Effector memory CD8-positive, alpha-beta T cell (primary cell): ENCODE measurements at regions not wholly inside any gene's neighbourhood (a gene's known extent, or its start where the extent isn't known, plus 50 kb on each side); places are given as distances from the start of the nearest gene placed in this dataset.

Source experiments
- ATAC-seq: fragments of 150-1000 bp; cut with Tn5 transposase; replicated peaks from 2 replicates; pipeline ENCODE4 v1.10.0; 2021; ENCODE audit warnings: mild to moderate bottlenecking, moderate library complexity
- DNase-seq, 3 experiments: peaks; one replicate each; pipeline ENCODE4 v3.0.0; 2021
- H3K27ac Mint-ChIP-seq, 2 donors: one replicate each; pipeline ENCODE4 v1.8.0; 2022; ENCODE audit warnings: mild to moderate bottlenecking in 2 of 2, mixed read lengths in 2 of 2, moderate library complexity in 2 of 2
- H3K27me3 Mint-ChIP-seq, 2 donors: one replicate each; pipeline ENCODE4 v1.8.0; 2022; ENCODE audit warnings: mixed read lengths in 2 of 2
- H3K36me3 Mint-ChIP-seq: one replicate; pipeline ENCODE4 v1.8.0; 2022; ENCODE audit warnings: mild to moderate bottlenecking, moderate library complexity, mixed read lengths; ENCODE audit not compliant: insufficient read depth
- H3K4me1 Mint-ChIP-seq, 2 donors: one replicate each; pipeline ENCODE4 v1.8.0; 2022; ENCODE audit warnings: low read depth in 2 of 2, mixed read lengths in 2 of 2
- H3K4me3 Mint-ChIP-seq, 2 donors: one replicate each; pipeline ENCODE4 v1.8.0; 2022; ENCODE audit warnings: mild to moderate bottlenecking in 2 of 2, mixed read lengths in 2 of 2, moderate library complexity in 2 of 2
- H3K9me3 Mint-ChIP-seq, 2 donors: one replicate each; pipeline ENCODE4 v1.8.0; 2022; ENCODE audit warnings: mixed read lengths in 2 of 2

- Mint-ChIP-seq H3K27ac (no peak overlapping the region), H3K27me3 (no peaks in the 10 kb centered on the region), H3K9me3 (no peaks in the 10 kb centered on the region), H3K4me3 (no peak overlapping the region), H3K4me1 (peaks cover 12 to 15% of the 10 kb centered on the region in 2 donors), H3K36me3 (peaks cover 3% of the 10 kb centered on the region)
- ATAC-seq, result no peak
- no peak for DNase-seq
Measured at GRCh38 chr6:14207448-14207847, 89.9 kb downstream of the CD83 start.

DNA sequence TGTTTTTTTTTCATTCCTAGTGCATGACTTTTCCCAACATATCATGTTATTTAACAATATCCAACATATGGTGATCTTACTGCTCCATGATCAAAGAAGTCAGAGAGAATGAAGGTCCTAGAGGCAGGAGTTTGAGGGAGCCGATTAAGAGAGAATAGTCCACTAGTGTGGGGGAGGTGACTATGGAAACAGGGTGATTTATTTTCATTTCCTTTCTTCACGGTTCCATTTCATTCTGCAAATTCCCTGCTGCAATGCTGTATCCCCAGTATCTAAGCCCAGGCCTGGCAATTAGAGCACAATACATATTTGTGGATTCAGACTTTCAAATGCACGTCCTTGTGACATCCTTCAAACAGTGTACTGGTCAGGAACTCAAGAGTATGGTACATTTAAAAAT is 91.4 kb downstream of the CD83 start:
- H3K4me1 Mint-ChIP-seq, result peaks cover 12 to 15% of the 10 kb centered on the region in 2 donors
- H3K36me3 Mint-ChIP-seq, result peaks cover 3% of the 10 kb centered on the region
- H3K4me3 Mint-ChIP-seq, result no peak overlapping the region
- H3K27me3 Mint-ChIP-seq, result no peaks in the 10 kb centered on the region
- ATAC-seq (no peak), DNase-seq (no peak)
- H3K9me3 Mint-ChIP-seq, result no peaks in the 10 kb centered on the region
- peak overlapping the region in 1 of 2 donors; percentile 49 for H3K27ac Mint-ChIP-seq

DNA sequence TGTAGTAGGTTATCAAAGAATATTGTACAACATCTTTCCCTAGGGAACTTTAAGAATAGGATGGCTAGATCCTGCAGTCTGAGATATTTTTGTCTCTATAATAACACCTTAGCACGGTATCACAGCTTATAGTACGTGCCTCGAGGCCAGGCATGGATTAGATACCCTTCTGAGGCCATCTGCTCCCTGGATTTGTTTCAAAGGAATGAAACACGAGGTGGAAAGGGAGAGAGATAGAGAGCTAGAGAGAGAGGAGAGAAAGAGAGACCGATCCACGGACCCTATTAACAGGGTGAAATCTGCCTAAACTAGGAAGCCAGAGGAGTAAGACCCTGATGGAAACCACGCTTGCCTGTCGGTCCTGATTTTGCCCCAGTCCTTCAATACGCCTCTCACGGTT is 92.5 kb downstream of the CD83 start:
- Mint-ChIP-seq H3K36me3 (peaks cover 7% of the 10 kb centered on the region), H3K27ac (peak overlapping the region in 1 of 2 donors; percentile 87), H3K4me1 (peaks cover 12 to 15% of the 10 kb centered on the region in 2 donors), H3K4me3 (peak overlapping the region; percentile 76 to 85), H3K27me3 (no peaks in the 10 kb centered on the region), H3K9me3 (no peaks in the 10 kb centered on the region)
- no peak for ATAC-seq
- DNase-seq, result no peak

GRCh38 chr6:14210663-14211561 is 93.3 kb downstream of the CD83 start:
- Mint-ChIP-seq H3K4me1 (peaks cover 12 to 15% of the 10 kb centered on the region in 2 donors), H3K36me3 (peaks cover 7% of the 10 kb centered on the region), H3K9me3 (no peaks in the 10 kb centered on the region), H3K27ac (peak overlapping the region; percentile 52 to 87), H3K4me3 (peak overlapping the region; percentile 76 to 85), H3K27me3 (no peaks in the 10 kb centered on the region)
- ATAC-seq, result peak; percentile 92
- peak; percentile 84 to 91 (median 89) for DNase-seq

GRCh38 chr6:14211562-14211942 is 94.0 kb downstream of the CD83 start:
- Mint-ChIP-seq H3K9me3 (no peaks in the 10 kb centered on the region), H3K27ac (peak overlapping the region; percentile 22 to 87), H3K36me3 (peaks cover 7% of the 10 kb centered on the region), H3K27me3 (no peaks in the 10 kb centered on the region), H3K4me1 (peaks cover 12 to 15% of the 10 kb centered on the region in 2 donors), H3K4me3 (peak overlapping the region; percentile 76 to 85)
- no peak for DNase-seq
- ATAC-seq, result peak; percentile 10

- Mint-ChIP-seq H3K4me1 (peaks cover 12 to 15% of the 10 kb centered on the region in 2 donors), H3K4me3 (peak overlapping the region; percentile 76 to 85), H3K9me3 (no peaks in the 10 kb centered on the region), H3K36me3 (peaks cover 7% of the 10 kb centered on the region), H3K27ac (peak overlapping the region; percentile 22 to 87), H3K27me3 (no peaks in the 10 kb centered on the region)
- DNase-seq (no peak), ATAC-seq (no peak)
Measured at GRCh38 chr6:14212020-14212419, 94.4 kb downstream of the CD83 start.

- DNase-seq, result no peak
- H3K27ac Mint-ChIP-seq, result no peak overlapping the region
- peaks cover 7% of the 10 kb centered on the region for H3K36me3 Mint-ChIP-seq
- peaks cover 12 to 15% of the 10 kb centered on the region in 2 donors for H3K4me1 Mint-ChIP-seq
- peak overlapping the region in 1 of 2 donors; percentile 76 for H3K4me3 Mint-ChIP-seq
- H3K9me3 Mint-ChIP-seq, result no peaks in the 10 kb centered on the region
- H3K27me3 Mint-ChIP-seq, result no peaks in the 10 kb centered on the region
- ATAC-seq, result no peak
Measured at GRCh38 chr6:14212632-14213031, 95.1 kb downstream of the CD83 start.

DNA sequence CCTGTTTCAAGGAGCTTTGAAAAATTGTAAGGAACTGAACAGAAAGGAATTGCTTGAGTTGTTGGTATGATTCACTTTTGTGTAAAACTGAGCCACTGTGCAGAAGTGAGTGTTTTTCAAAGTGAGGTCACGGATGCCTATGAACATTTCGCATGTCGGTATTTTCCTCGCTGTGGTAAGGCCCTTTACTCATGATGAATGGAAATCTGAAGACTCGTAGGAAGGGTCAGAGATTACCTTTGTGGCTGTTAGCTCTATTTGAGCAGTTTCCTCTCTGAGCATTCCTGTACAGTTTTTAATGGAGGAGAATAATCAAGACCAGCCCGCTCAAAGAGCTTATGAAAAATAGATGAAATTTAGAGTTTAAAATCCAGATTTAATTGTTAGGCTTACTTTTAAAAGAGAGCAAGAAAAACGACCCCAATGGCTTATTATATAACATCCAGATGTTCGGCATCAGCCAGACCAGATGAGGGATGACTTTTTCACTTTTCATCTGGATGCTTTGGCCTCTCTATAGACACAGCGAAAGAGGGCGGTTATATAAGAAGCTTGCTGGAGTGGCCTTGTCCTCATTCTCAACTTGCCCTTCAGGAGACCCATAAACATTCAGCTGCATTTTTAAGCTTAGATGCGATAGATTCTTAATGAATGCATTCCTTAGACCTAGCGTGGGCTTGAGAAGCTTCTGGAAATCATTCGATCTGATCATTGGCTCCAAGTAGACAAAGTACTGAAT is 99.5 kb downstream of the CD83 start:
- Mint-ChIP-seq H3K27ac (no peak overlapping the region), H3K4me3 (no peak overlapping the region), H3K36me3 (peaks cover 4% of the 10 kb centered on the region), H3K9me3 (no peaks in the 10 kb centered on the region), H3K4me1 (peaks cover 0 to under 1% of the 10 kb centered on the region in 2 donors), H3K27me3 (peaks cover 0 to 10% of the 10 kb centered on the region in 2 donors)
- DNase-seq (no peak), ATAC-seq (no peak)

DNA sequence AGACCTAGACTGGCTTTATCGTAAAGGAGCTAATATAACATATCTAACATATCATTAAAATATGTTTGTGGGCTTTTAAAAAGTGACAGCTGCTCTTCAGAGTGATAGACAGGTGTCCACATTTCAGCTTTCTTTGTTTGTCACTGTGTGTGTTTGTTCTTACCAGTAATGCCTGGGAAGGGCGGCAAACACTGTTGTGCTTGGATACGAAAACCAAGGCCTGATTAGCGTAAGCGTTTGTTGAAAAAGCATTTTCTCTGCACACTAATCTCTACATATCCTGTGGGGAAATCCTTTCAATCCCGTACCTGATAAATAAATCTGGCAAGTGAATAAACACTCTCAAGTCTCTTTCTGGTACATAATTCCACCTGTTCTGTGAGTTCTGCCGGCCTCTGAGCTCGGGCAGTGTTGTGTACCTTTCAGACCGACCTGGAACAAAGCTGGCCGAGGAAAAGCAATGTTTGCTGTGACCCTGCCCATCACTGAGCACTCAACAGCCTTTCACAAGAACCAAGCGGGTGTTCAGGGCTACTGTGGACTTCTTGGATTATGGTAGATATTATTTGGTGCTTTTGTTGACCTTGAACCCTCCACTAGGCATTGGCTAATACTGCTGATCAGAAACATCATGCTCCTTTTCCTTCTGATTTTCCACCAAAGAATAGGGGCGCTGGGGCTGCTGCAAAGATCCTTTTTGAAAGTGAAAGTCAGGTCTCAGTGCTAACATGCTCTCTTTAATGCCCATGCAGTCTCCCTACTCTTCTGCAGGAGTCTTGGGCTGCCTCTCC is 100.4 kb downstream of the CD83 start:
- ATAC-seq (no peak), DNase-seq (no peak)
- no peak overlapping the region for H3K4me3 Mint-ChIP-seq
- H3K4me1 Mint-ChIP-seq, result no peaks in the 10 kb centered on the region
- H3K9me3 Mint-ChIP-seq, result no peaks in the 10 kb centered on the region
- H3K27ac Mint-ChIP-seq, result no peak overlapping the region
- peaks cover 5 to 18% of the 10 kb centered on the region in 2 donors for H3K27me3 Mint-ChIP-seq
- H3K36me3 Mint-ChIP-seq, result peaks cover 4% of the 10 kb centered on the region

DNA sequence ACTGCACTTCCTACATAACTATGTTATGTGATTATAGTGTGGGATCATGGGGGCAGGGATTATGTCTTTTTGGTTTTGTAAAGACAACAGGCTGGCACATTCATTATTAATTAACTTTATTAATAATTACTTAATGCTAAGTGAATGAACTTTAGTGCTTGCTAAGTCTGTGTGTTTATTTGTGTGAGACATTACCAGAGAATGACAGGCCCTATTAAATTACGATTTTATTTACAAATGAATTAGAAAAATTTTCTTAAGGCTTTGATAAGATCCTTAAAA is 100.9 kb downstream of the CD83 start:
- Mint-ChIP-seq H3K9me3 (no peaks in the 10 kb centered on the region), H3K27me3 (peaks cover 5 to 18% of the 10 kb centered on the region in 2 donors), H3K4me1 (no peaks in the 10 kb centered on the region), H3K36me3 (peaks cover 4% of the 10 kb centered on the region), H3K4me3 (no peak overlapping the region), H3K27ac (no peak overlapping the region)
- ATAC-seq, result no peak
- DNase-seq, result no peak

- H3K4me1 Mint-ChIP-seq, result no peaks in the 10 kb centered on the region
- ATAC-seq, result no peak
- no peak overlapping the region for H3K27ac Mint-ChIP-seq
- H3K9me3 Mint-ChIP-seq, result no peaks in the 10 kb centered on the region
- DNase-seq, result no peak
- H3K4me3 Mint-ChIP-seq, result no peak overlapping the region
- peaks cover 5 to 18% of the 10 kb centered on the region in 2 donors for H3K27me3 Mint-ChIP-seq
- no peaks in the 10 kb centered on the region for H3K36me3 Mint-ChIP-seq
Measured at GRCh38 chr6:14221564-14222279, 104.2 kb downstream of the CD83 start.

DNA sequence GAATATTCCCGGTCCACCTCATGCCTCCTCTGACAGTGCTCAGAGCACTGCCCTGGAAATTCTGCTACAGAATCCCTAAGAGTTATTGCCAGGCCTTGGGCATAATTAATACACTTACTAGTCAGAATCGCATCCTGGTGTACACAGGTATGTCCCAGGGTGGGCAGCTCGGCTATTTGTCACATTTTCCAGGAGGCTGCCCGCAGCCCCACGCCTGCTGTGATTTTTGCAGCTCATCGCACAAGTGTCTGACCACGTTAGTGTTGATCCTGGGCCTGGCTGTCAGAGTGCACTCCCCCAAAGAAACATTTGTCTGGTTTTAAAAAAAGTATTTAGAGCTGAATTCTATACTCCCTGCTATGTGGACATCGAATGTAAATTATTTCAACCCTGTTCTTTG is 105.4 kb downstream of the CD83 start:
- Mint-ChIP-seq H3K9me3 (no peaks in the 10 kb centered on the region), H3K27ac (no peak overlapping the region), H3K4me3 (no peak overlapping the region), H3K4me1 (no peaks in the 10 kb centered on the region), H3K36me3 (no peaks in the 10 kb centered on the region), H3K27me3 (peaks cover 5 to 18% of the 10 kb centered on the region in 2 donors)
- ATAC-seq, result no peak
- DNase-seq, result no peak
